Loucy (cell line): ENCODE measurements at regions not wholly inside any gene's neighbourhood (a gene's known extent, or its start where the extent isn't known, plus 50 kb on each side); places are given as distances from the start of the nearest gene placed in this dataset.

Source experiments
- EZH2phosphoT487 ChIP-seq: fragments of 200-600 bp; IDR thresholded peaks from 2 replicates; pipeline ENCODE4 v1.6.1; 2018; ENCODE audit warnings: antibody characterized with exemption, mild to moderate bottlenecking, moderate library complexity, borderline replicate concordance
- TF ChIP-seq, protein P1 (sequence below): fragments of 200-600 bp; sonication (generic); conservative IDR thresholded peaks from 2 replicates; pipeline ENCODE4 v1.5.1; 2014; ENCODE audit warnings: mild to moderate bottlenecking, antibody characterized with exemption, low read length

DNA sequence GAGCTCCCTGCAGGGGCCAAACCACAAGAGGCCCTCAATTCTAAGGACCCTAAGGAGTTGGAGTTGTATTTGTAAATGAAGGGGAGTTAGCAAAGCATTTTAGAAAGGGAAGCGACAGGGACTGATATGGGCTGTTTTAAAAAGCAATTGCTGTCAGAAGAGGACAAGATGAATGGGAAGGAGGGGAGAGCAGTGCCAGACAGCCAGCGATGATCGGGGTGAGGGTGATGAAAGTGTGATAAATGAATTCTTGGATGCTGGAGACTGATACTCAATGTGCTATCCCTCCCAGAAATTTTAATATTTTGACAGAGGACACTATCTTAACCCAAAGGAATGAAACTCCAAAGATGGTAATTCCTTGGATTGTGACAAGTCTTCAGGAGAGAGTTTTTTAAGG, 289.2 kb downstream of the CLIC5 start:
- TF ChIP-seq, protein P1, sequence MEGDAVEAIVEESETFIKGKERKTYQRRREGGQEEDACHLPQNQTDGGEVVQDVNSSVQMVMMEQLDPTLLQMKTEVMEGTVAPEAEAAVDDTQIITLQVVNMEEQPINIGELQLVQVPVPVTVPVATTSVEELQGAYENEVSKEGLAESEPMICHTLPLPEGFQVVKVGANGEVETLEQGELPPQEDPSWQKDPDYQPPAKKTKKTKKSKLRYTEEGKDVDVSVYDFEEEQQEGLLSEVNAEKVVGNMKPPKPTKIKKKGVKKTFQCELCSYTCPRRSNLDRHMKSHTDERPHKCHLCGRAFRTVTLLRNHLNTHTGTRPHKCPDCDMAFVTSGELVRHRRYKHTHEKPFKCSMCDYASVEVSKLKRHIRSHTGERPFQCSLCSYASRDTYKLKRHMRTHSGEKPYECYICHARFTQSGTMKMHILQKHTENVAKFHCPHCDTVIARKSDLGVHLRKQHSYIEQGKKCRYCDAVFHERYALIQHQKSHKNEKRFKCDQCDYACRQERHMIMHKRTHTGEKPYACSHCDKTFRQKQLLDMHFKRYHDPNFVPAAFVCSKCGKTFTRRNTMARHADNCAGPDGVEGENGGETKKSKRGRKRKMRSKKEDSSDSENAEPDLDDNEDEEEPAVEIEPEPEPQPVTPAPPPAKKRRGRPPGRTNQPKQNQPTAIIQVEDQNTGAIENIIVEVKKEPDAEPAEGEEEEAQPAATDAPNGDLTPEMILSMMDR = no peak
- no peak for TF ChIP-seq EZH2phosphoT487
